ENCODE measurements at regions not wholly inside any gene's neighbourhood (a gene's known extent, or its start where the extent isn't known, plus 50 kb on each side); places are given as distances from the start of the nearest gene placed in this dataset.

DNA sequence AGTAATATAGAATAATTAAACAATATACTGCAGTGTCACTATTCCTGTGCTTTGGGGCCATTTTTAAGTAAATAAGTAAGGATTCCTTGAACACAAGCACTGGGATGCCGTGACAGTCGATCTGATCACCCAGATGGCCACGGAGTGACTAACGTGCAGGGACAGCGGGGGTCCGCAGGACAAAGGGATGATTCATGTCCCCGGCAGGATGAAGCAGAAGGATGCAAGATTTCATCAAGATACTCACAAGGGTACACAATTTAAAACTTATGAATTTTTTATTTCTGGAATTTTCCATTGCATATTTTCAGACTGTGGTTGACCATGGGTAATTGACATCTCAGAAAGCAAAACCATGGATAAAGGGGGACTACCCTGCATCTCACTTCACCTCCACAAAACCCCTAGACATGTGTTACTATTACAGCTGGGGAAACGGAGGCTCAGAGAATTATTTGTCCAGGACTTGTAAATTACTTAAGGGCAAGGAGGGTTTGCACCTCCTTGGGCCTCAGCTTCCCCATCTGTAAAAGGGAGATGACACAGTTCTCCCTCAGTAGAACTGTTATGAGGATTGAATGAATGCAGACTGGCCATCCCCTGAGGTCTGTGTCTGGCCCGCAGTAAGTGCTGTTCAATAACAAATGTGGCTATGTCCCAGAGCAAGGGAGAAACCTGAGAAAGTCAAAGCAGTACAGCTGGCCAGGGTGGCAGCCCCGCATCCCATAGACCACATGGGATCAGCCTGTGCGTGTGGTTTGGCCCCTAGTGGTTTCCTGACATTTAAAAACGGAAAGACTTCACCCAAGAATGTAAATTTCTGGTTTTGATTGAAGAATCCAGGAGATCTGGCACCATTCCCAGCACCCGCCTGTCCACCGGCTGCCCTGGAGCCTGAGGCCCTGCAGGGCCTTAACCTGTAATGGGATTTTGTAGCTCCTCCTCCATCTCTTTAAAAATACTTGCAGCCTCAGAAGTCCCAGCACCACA, 235.5 kb downstream of the BMP7 start:
- Histone ChIP-seq H3K4me1 (ENCODE audit: insufficient read depth, low read length, poor library complexity, severe bottlenecking) (no peaks in the 10 kb centered on the region), H3K9me2 (ENCODE audit: insufficient read depth, low read length) (no peaks in the 10 kb centered on the region), H3K4me2 (ENCODE audit: low read length) (no peak overlapping the region), H3K36me3 (ENCODE audit: insufficient read depth, low read length) (no peaks in the 10 kb centered on the region), H3K79me2 (ENCODE audit: insufficient read depth, low read depth, low read length) (no peaks in the 10 kb centered on the region), H2AFZ (ENCODE audit: low read length) (no peak overlapping the region), H3K4me3 (ENCODE audit: low read depth, low read length, poor library complexity, severe bottlenecking) (no peak overlapping the region), H3K27ac (ENCODE audit: low read depth, low read length, poor library complexity, severe bottlenecking) (no peak overlapping the region), H4K20me1 (ENCODE audit: insufficient read depth, low read length) (no peaks in the 10 kb centered on the region), H3K9me3 (ENCODE audit: low read length) (no peaks in the 10 kb centered on the region)
- TF ChIP-seq, protein P1, sequence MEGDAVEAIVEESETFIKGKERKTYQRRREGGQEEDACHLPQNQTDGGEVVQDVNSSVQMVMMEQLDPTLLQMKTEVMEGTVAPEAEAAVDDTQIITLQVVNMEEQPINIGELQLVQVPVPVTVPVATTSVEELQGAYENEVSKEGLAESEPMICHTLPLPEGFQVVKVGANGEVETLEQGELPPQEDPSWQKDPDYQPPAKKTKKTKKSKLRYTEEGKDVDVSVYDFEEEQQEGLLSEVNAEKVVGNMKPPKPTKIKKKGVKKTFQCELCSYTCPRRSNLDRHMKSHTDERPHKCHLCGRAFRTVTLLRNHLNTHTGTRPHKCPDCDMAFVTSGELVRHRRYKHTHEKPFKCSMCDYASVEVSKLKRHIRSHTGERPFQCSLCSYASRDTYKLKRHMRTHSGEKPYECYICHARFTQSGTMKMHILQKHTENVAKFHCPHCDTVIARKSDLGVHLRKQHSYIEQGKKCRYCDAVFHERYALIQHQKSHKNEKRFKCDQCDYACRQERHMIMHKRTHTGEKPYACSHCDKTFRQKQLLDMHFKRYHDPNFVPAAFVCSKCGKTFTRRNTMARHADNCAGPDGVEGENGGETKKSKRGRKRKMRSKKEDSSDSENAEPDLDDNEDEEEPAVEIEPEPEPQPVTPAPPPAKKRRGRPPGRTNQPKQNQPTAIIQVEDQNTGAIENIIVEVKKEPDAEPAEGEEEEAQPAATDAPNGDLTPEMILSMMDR (conservative IDR thresholded peaks at IDR 0.05; ENCODE audit: low read length) = no peak
- TF ChIP-seq EZH2phosphoT487 (IDR thresholded peaks at IDR 0.05; ENCODE audit: borderline replicate concordance, low read depth, low read length) = no peak
- BruUV-seq (replicated peaks) = no TSS peak
- CTCF ChIA-PET (ENCODE audit: unreplicated experiment) = no interaction called here
- DNase-seq (ENCODE audit: low spot score) = no peak
- POLR2A ChIA-PET = interaction anchor here (0.7 kb wide), 1 partner anchor 796 kb away, joined by 3 read pairs; no protein-coding TSS in a partner anchor
- intact Hi-C loops (cut with micrococcal nuclease; ENCODE audit: unreplicated experiment) = no loop called here

- Histone ChIP-seq H3K4me2 (ENCODE audit: low read length) (no peak overlapping the region), H4K20me1 (ENCODE audit: insufficient read depth, low read length) (no peaks in the 10 kb centered on the region), H2AFZ (ENCODE audit: low read length) (no peak overlapping the region), H3K4me3 (ENCODE audit: low read depth, low read length, poor library complexity, severe bottlenecking) (no peak overlapping the region), H3K27ac (ENCODE audit: low read depth, low read length, poor library complexity, severe bottlenecking) (no peak overlapping the region), H3K9me3 (ENCODE audit: low read length) (no peaks in the 10 kb centered on the region), H3K79me2 (ENCODE audit: insufficient read depth, low read depth, low read length) (no peaks in the 10 kb centered on the region), H3K4me1 (ENCODE audit: insufficient read depth, low read length, poor library complexity, severe bottlenecking) (no peaks in the 10 kb centered on the region), H3K9me2 (ENCODE audit: insufficient read depth, low read length) (no peaks in the 10 kb centered on the region), H3K36me3 (ENCODE audit: insufficient read depth, low read length) (no peaks in the 10 kb centered on the region)
- ChIA-PET POLR2A (no interaction called here), CTCF (ENCODE audit: unreplicated experiment) (no interaction called here)
- BruUV-seq (replicated peaks) = no TSS peak
- no peak for TF ChIP-seq EZH2phosphoT487 (IDR thresholded peaks at IDR 0.05; ENCODE audit: borderline replicate concordance, low read depth, low read length)
- TF ChIP-seq, protein P1 (conservative IDR thresholded peaks at IDR 0.05; ENCODE audit: low read length) = no peak
- intact Hi-C loops (cut with micrococcal nuclease; ENCODE audit: unreplicated experiment) = no loop called here
- DNase-seq (ENCODE audit: low spot score) = no peak
These were observed 234.5 kb downstream of the BMP7 start for GRCh38 chr20:57031867-57032355.

DNA sequence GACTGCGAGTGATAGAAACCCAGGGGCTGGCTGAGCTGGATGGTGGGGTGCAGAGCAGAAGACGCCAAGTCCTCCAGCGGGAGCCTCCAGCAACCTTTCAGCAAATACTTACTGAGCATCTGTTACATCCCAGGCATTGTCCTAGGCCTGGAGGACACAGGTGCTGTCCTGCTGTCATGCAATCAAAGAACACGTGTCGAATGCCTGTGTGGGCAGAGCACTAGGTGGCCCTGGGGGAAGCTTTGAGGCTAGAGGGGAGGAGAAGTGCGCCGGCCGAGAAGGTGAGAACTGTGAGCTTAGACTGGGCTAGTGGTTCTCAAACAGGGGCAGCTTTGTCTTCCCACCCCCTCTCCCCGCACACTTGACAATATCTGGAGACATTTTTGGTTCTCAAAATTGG, 233.6 kb downstream of the BMP7 start:
- CTCF ChIA-PET (ENCODE audit: unreplicated experiment) = no interaction called here
- Histone ChIP-seq H3K9me2 (ENCODE audit: insufficient read depth, low read length) (no peaks in the 10 kb centered on the region), H3K4me2 (ENCODE audit: low read length) (no peak overlapping the region), H3K27ac (ENCODE audit: low read depth, low read length, poor library complexity, severe bottlenecking) (no peak overlapping the region), H3K9me3 (ENCODE audit: low read length) (no peaks in the 10 kb centered on the region), H2AFZ (ENCODE audit: low read length) (no peak overlapping the region), H3K4me1 (ENCODE audit: insufficient read depth, low read length, poor library complexity, severe bottlenecking) (no peaks in the 10 kb centered on the region), H4K20me1 (ENCODE audit: insufficient read depth, low read length) (no peaks in the 10 kb centered on the region), H3K4me3 (ENCODE audit: low read depth, low read length, poor library complexity, severe bottlenecking) (no peak overlapping the region), H3K36me3 (ENCODE audit: insufficient read depth, low read length) (no peaks in the 10 kb centered on the region), H3K79me2 (ENCODE audit: insufficient read depth, low read depth, low read length) (no peaks in the 10 kb centered on the region)
- POLR2A ChIA-PET = no interaction called here
- DNase-seq (ENCODE audit: low spot score) = no peak
- TF ChIP-seq EZH2phosphoT487 (IDR thresholded peaks at IDR 0.05; ENCODE audit: borderline replicate concordance, low read depth, low read length) = no peak
- TF ChIP-seq, protein P1 (conservative IDR thresholded peaks at IDR 0.05; ENCODE audit: low read length) = no peak
- intact Hi-C loops (cut with micrococcal nuclease; ENCODE audit: unreplicated experiment) = no loop called here
- BruUV-seq (replicated peaks) = no TSS peak

All from OCI-LY7 (cell line).